Omental fat pad (tissue), 3 donors: ENCODE measurements at regions not wholly inside any gene's neighbourhood (a gene's known extent, or its start where the extent isn't known, plus 50 kb on each side); places are given as distances from the start of the nearest gene placed in this dataset.
A peak's percentile ranks its signal among the peaks of the same experiment; 100 is the strongest.

Source experiments
- ATAC-seq: fragments of 150-250 bp; one replicate; pipeline ENCODE4 v1.9.1; 2016; ENCODE audit warnings: mild to moderate bottlenecking, moderate library complexity; ENCODE audit not compliant: low FRiP score
- DNase-seq: peaks from one replicate; pipeline ENCODE4 v3.0.0-alpha.2; 2019; ENCODE audit warnings: low spot score
- TF ChIP-seq, protein P1 (sequence below), 3 donors: fragments of 450-650 bp; IDR thresholded peaks; one replicate each; pipeline ENCODE4 v1.5.1; 2016 to 2017; ENCODE audit warnings: antibody characterized with exemption in 3 of 3, mild to moderate bottlenecking in 3 of 3, moderate library complexity in 2 of 3

DNA sequence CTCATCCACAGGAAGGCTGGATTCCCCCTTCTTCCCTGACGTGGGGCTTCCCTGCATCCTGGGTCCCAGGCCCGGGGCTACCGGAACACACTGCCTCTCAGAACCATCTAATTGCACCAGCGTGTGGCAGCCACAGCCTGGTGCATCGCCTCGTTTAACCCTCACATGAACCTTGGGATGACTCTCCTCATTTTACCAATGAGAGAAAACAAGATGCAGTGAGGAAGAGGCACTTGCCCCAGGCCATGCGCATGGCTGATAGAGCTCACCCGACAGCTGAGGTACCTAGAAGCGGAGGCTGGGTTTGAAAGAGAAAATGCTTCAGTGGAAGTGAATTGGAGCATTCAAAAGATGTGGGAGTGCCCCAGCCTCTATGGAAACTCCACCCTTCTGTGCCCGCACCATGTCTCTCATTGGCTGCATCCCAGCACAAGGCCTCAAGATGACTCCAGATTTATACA is 162.3 kb downstream of the KATNIP start:
- TF ChIP-seq, protein P1, sequence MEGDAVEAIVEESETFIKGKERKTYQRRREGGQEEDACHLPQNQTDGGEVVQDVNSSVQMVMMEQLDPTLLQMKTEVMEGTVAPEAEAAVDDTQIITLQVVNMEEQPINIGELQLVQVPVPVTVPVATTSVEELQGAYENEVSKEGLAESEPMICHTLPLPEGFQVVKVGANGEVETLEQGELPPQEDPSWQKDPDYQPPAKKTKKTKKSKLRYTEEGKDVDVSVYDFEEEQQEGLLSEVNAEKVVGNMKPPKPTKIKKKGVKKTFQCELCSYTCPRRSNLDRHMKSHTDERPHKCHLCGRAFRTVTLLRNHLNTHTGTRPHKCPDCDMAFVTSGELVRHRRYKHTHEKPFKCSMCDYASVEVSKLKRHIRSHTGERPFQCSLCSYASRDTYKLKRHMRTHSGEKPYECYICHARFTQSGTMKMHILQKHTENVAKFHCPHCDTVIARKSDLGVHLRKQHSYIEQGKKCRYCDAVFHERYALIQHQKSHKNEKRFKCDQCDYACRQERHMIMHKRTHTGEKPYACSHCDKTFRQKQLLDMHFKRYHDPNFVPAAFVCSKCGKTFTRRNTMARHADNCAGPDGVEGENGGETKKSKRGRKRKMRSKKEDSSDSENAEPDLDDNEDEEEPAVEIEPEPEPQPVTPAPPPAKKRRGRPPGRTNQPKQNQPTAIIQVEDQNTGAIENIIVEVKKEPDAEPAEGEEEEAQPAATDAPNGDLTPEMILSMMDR (IDR thresholded peaks at IDR 0.05), result no peak
- no peak for ATAC-seq
- DNase-seq, result no peak

- TF ChIP-seq, protein P1 (IDR thresholded peaks at IDR 0.05), result no peak
- ATAC-seq (no peak), DNase-seq (no peak)
These were observed 167.8 kb downstream of the KATNIP start for GRCh38 chr16:27717726-27718125.

GRCh38 chr16:27718201-27719105 is 168.5 kb downstream of the KATNIP start:
- ATAC-seq (no peak), DNase-seq (no peak)
- TF ChIP-seq, protein P1 (IDR thresholded peaks at IDR 0.05), result no peak

GRCh38 chr16:27719106-27719445 is 169.1 kb downstream of the KATNIP start:
- ATAC-seq, result no peak
- TF ChIP-seq, protein P1 (IDR thresholded peaks at IDR 0.05), result no peak
- no peak for DNase-seq

- DNase-seq, result no peak
- TF ChIP-seq, protein P1 (IDR thresholded peaks at IDR 0.05), result no peak
- ATAC-seq, result no peak
These were observed 171.0 kb downstream of the KATNIP start for GRCh38 chr16:27720731-27721530.

- ATAC-seq (peak; percentile 78), DNase-seq (no peak)
- TF ChIP-seq, protein P1 (IDR thresholded peaks at IDR 0.05), result no peak
These were observed 171.7 kb downstream of the KATNIP start for GRCh38 chr16:27721531-27722181.
